ENCODE measurements at regions not wholly inside any gene's neighbourhood (a gene's known extent, or its start where the extent isn't known, plus 50 kb on each side); places are given as distances from the start of the nearest gene placed in this dataset.

- TF ChIP-seq, protein P1, sequence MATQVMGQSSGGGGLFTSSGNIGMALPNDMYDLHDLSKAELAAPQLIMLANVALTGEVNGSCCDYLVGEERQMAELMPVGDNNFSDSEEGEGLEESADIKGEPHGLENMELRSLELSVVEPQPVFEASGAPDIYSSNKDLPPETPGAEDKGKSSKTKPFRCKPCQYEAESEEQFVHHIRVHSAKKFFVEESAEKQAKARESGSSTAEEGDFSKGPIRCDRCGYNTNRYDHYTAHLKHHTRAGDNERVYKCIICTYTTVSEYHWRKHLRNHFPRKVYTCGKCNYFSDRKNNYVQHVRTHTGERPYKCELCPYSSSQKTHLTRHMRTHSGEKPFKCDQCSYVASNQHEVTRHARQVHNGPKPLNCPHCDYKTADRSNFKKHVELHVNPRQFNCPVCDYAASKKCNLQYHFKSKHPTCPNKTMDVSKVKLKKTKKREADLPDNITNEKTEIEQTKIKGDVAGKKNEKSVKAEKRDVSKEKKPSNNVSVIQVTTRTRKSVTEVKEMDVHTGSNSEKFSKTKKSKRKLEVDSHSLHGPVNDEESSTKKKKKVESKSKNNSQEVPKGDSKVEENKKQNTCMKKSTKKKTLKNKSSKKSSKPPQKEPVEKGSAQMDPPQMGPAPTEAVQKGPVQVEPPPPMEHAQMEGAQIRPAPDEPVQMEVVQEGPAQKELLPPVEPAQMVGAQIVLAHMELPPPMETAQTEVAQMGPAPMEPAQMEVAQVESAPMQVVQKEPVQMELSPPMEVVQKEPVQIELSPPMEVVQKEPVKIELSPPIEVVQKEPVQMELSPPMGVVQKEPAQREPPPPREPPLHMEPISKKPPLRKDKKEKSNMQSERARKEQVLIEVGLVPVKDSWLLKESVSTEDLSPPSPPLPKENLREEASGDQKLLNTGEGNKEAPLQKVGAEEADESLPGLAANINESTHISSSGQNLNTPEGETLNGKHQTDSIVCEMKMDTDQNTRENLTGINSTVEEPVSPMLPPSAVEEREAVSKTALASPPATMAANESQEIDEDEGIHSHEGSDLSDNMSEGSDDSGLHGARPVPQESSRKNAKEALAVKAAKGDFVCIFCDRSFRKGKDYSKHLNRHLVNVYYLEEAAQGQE (IDR thresholded peaks at IDR 0.05; ENCODE audit: low read depth), result no peak
- TF ChIP-seq TEAD4 (IDR thresholded peaks at IDR 0.05) (no peak), FOXM1 (IDR thresholded peaks at IDR 0.05; ENCODE audit: borderline replicate concordance, low read depth) (no peak), EGR1 (IDR thresholded peaks at IDR 0.05) (no peak), TAF1 (IDR thresholded peaks at IDR 0.05; ENCODE audit: low read depth) (no peak), ZBTB7A (IDR thresholded peaks at IDR 0.05; ENCODE audit: low read depth) (no peak), EP300 (IDR thresholded peaks at IDR 0.05; ENCODE audit: borderline replicate concordance) (no peak), CEBPB (IDR thresholded peaks at IDR 0.05) (no peak)
Observed at GRCh38 chr11:80118073-80118472, 677.2 kb upstream of the TENM4 start.

DNA sequence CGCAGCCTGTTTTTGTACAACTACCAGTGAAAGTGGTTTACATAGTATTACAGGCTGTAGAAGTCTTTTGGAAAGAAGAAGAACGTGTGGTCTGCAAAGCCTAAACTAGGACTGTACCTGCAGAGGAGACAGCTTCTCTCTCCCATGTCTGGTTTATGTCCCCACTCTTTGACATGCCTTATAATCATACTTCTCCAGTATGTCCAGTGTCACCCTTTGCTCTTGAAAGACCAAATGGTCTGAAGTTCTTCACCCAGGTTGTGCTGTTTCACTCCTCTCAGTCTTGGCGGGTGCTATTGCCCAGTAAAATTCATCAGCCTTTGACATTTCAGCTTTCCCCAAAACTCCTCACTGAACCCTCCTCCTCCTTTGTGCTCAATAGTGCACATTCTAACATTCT, 676.0 kb upstream of the TENM4 start:
- TF ChIP-seq TCF12 (IDR thresholded peaks at IDR 0.05; ENCODE audit: low read depth) (no peak), EP300 (IDR thresholded peaks at IDR 0.05; ENCODE audit: borderline replicate concordance) (no peak)

DNA sequence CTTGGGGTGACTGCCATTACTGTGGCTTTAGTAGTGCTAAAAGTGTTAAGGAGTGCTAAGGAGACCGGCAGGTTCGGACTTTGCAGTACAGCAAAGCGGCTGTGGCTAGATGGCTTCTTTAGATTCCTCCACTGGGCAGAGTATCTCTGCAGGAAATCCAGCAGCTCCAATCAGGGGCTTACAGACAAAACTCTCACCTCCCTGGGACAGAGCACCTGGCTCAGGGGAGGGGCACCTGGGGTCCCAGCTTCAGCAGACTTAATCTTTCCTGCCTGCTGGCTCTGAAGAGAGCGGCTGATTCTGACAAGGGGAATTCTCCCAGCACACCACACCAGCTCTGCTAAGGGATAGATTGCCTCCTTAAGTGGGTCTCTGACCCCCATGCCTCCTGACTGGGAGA, 668.8 kb upstream of the TENM4 start:
- TF ChIP-seq TEAD4 (IDR thresholded peaks at IDR 0.05) (no peak), CEBPB (IDR thresholded peaks at IDR 0.05) (no peak), NFIC (IDR thresholded peaks at IDR 0.05) (no peak), YY1 (IDR thresholded peaks at IDR 0.05; ENCODE audit: low read depth) (no peak), EGR1 (IDR thresholded peaks at IDR 0.05) (no peak)
- TF ChIP-seq, protein P1 (IDR thresholded peaks at IDR 0.05; ENCODE audit: low read depth), result no peak

DNA sequence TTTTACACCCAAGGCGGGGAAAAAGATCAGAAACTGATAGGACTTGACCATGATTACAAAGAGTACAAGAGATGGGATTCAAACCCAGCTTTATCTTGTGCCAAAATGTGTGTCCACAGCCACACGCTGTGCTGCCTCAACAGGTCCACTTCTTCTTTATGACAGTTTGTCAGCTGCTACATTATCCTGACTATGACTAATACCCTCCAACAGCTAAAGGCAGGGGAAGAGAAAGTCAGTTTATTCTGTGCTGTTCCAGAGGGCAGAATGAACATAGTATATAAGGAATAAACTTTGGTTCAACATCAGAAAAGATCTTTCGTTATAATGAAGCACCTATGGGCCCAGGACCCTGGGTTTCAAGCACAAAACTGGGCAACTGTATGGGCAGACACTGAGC, 668.2 kb upstream of the TENM4 start:
- TF ChIP-seq NFIC (IDR thresholded peaks at IDR 0.05) (no peak), TCF12 (IDR thresholded peaks at IDR 0.05; ENCODE audit: low read depth) (no peak)

GRCh38 chr11:80107415-80107814, 666.6 kb upstream of the TENM4 start:
- no peak for TF ChIP-seq MAX (IDR thresholded peaks at IDR 0.05)
- no peak for TF ChIP-seq TAF1 (IDR thresholded peaks at IDR 0.05; ENCODE audit: low read depth)
- TF ChIP-seq FOXM1 (IDR thresholded peaks at IDR 0.05; ENCODE audit: borderline replicate concordance, low read depth), result no peak
- no peak for TF ChIP-seq TCF12 (IDR thresholded peaks at IDR 0.05; ENCODE audit: low read depth)
- TF ChIP-seq, protein P2, sequence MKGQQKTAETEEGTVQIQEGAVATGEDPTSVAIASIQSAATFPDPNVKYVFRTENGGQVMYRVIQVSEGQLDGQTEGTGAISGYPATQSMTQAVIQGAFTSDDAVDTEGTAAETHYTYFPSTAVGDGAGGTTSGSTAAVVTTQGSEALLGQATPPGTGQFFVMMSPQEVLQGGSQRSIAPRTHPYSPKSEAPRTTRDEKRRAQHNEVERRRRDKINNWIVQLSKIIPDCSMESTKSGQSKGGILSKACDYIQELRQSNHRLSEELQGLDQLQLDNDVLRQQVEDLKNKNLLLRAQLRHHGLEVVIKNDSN (IDR thresholded peaks at IDR 0.05), result no peak
- no peak for TF ChIP-seq YY1 (IDR thresholded peaks at IDR 0.05; ENCODE audit: low read depth)
- TF ChIP-seq ZBTB7A (IDR thresholded peaks at IDR 0.05; ENCODE audit: low read depth), result no peak
- TF ChIP-seq CEBPB (IDR thresholded peaks at IDR 0.05), result no peak
- no peak for TF ChIP-seq RAD21 (IDR thresholded peaks at IDR 0.05; ENCODE audit: low read depth)
- TF ChIP-seq, protein P1 (IDR thresholded peaks at IDR 0.05; ENCODE audit: low read depth), result no peak
- no peak for TF ChIP-seq EGR1 (IDR thresholded peaks at IDR 0.05)
- no peak for TF ChIP-seq NFIC (IDR thresholded peaks at IDR 0.05)
- no peak for TF ChIP-seq EP300 (IDR thresholded peaks at IDR 0.05; ENCODE audit: borderline replicate concordance)
- TF ChIP-seq CREB1 (IDR thresholded peaks at IDR 0.05; ENCODE audit: low read depth), result no peak

GRCh38 chr11:80104191-80104590, 663.4 kb upstream of the TENM4 start:
- TF ChIP-seq EGR1 (IDR thresholded peaks at IDR 0.05) (no peak), ZBTB7A (IDR thresholded peaks at IDR 0.05; ENCODE audit: low read depth) (no peak)
- TF ChIP-seq, protein P1 (IDR thresholded peaks at IDR 0.05; ENCODE audit: low read depth), result no peak

All from Ishikawa (cell line).